Bronchial epithelial cell (primary cell): ENCODE measurements at regions not wholly inside any gene's neighbourhood (a gene's known extent, or its start where the extent isn't known, plus 50 kb on each side); places are given as distances from the start of the nearest gene placed in this dataset.
A peak's percentile ranks its signal among the peaks of the same experiment; 100 is the strongest.

ENCODE experiments used
- DNase-seq: peaks from one replicate; pipeline ENCODE4 v3.0.0-alpha.2; 2010; ENCODE audit warnings: low read depth
- FAIRE-seq: peaks from 2 replicates; lab custom pipeline; 2011; peaks lifted over from hg19 to GRCh38; lab: Jason Lieb, UNC
- H3K27me3 ChIP-seq: 2 replicates; pipeline ENCODE4 v1.5.1; 2011; ENCODE audit warnings: low read length; ENCODE audit not compliant: control insufficient read depth, insufficient read depth
- H3K36me3 ChIP-seq: 2 replicates; pipeline ENCODE4 v1.5.1; 2011; ENCODE audit warnings: low read length; ENCODE audit not compliant: control insufficient read depth, insufficient read depth
- H3K4me3 ChIP-seq: 2 replicates; pipeline ENCODE4 v1.5.1; 2011; ENCODE audit warnings: mild to moderate bottlenecking, low read depth, low read length, control low read depth
- TF ChIP-seq, protein P1 (sequence below): IDR thresholded peaks from 2 replicates; pipeline ENCODE4 v1.5.1; 2011; ENCODE audit warnings: mild to moderate bottlenecking, moderate library complexity, low read length, control low read depth, inconsistent platforms; ENCODE audit not compliant: insufficient read depth, severe bottlenecking

DNA sequence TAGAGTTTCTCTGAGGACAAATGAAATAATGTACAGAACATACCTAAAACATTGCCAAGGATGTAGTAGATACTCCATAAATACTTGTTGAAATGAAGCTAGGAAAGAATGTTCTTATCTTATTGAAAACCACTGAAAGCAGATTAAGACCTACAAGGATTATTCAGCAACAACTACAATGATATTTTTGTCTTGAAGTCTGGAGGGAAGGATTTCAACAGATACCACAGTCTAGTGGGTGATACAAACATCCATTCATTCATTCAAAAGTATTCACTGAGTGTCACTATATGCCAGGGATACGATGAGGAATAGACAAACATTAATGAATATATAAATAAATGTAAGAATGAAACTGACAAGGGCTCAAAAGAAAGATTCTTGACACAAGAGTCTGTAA lies 74.7 kb upstream of the THBS1 start:
- TF ChIP-seq, protein P1, sequence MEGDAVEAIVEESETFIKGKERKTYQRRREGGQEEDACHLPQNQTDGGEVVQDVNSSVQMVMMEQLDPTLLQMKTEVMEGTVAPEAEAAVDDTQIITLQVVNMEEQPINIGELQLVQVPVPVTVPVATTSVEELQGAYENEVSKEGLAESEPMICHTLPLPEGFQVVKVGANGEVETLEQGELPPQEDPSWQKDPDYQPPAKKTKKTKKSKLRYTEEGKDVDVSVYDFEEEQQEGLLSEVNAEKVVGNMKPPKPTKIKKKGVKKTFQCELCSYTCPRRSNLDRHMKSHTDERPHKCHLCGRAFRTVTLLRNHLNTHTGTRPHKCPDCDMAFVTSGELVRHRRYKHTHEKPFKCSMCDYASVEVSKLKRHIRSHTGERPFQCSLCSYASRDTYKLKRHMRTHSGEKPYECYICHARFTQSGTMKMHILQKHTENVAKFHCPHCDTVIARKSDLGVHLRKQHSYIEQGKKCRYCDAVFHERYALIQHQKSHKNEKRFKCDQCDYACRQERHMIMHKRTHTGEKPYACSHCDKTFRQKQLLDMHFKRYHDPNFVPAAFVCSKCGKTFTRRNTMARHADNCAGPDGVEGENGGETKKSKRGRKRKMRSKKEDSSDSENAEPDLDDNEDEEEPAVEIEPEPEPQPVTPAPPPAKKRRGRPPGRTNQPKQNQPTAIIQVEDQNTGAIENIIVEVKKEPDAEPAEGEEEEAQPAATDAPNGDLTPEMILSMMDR: no peak
- no peaks in the 10 kb centered on the region for H3K27me3 ChIP-seq
- FAIRE-seq (no peak), DNase-seq (no peak)
- H3K4me3 ChIP-seq: no peak overlapping the region
- no peaks in the 10 kb centered on the region for H3K36me3 ChIP-seq

DNA sequence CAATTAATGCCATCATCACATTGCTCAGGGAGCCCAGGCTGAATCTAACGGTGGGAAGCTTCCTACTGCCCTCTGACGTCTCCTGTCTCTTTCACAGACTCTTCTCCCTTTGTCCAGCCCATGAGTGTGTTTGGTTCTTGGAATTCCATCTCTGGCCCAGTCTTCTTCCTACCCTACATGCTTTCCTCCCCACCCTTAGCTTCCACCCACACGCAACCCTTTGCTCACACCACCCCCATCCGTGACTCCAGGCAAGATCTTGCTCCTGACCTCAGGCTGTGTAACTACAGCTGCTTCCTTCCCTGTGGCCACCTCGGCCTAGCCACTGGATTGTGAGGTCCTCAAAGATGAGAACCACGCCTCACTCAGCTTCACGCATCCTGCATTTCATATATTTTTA lies 72.3 kb upstream of the THBS1 start:
- FAIRE-seq: no peak
- no peak overlapping the region for H3K4me3 ChIP-seq
- TF ChIP-seq, protein P1: no peak
- no peak for DNase-seq
- H3K27me3 ChIP-seq: no peaks in the 10 kb centered on the region
- no peaks in the 10 kb centered on the region for H3K36me3 ChIP-seq

DNA sequence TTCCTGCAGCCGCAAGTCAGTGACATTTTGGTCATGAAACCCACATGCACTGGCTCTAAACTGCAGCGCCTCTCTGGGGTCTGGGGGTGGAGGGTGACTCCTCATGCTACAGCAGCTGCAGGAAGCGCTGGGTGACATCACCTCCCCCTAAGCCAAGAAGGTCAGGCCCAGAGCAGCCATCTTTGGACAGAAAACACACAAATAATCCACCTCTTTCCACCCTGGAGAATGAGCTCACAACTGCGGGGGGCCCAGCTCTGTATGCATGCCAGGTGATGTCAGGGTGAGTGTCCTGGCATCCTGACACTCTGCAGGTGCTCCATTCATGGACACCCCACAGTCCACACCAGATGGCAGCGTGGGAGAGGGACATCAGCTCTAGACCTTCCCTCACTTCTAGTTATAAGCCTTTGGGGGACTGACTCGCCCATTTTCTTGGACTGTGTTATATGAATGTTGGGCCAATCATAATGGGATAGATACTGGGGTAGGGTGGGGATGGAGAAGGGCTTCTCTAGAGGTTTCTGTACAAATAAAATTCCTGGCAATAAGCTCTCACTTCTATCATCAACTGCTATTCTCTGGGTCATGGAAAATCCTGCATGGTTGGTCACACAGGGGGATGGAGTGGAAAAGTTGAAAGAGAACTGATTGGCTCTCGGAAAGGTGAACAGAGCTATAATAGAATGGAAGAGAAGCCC lies 70.7 kb upstream of the THBS1 start:
- no peak for DNase-seq
- no peaks in the 10 kb centered on the region for H3K36me3 ChIP-seq
- no peak for FAIRE-seq
- TF ChIP-seq, protein P1: no peak
- no peaks in the 10 kb centered on the region for H3K27me3 ChIP-seq
- H3K4me3 ChIP-seq: no peak overlapping the region

DNA sequence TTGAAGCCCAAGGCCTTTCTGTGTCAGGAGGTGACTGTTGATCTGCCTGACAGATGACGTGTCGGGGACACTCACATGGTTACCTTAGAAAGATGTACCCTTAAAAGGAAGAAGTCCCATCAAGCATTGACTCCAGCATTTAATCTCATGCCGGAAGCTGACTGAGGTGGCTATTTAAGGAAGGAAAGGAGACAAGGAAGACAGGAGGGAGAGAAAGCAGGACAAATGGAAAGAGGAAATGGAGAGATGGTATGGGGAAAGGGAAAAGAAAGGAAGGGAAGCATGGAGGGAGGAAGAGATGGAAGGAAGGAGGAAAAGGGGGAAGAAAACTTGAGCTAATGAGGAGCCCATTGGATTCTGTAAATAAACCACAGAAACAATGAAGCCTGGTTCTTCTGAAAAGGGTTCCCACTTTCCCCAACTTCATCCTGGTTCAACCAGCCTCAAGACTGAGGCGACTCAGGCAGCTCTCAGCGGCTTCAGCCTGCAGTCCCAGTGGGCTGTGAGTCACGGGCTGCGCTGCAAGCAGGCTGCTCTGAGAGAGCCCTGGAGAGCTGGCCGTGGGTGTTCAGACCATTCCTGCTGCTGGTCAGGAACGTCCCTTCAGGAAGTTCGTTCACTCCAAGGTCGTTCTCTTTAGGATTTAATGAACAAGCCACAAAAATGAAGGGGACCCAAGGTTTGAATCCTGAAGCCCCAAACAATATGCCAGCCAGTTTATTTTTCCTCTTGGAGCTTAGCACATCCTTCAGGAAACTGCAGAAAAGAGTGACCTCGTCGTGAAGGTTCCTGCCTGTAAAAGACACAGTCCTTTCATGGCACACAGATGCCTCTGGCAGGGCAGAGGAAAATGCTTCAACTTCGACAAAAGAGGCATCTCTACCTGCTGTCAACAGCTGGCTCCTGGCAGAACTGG lies 69.6 kb upstream of the THBS1 start:
- TF ChIP-seq, protein P1: no peak
- FAIRE-seq (peak; percentile 85), DNase-seq (peak; percentile 79)
- no peaks in the 10 kb centered on the region for H3K36me3 ChIP-seq
- no peak overlapping the region for H3K4me3 ChIP-seq
- no peaks in the 10 kb centered on the region for H3K27me3 ChIP-seq

DNA sequence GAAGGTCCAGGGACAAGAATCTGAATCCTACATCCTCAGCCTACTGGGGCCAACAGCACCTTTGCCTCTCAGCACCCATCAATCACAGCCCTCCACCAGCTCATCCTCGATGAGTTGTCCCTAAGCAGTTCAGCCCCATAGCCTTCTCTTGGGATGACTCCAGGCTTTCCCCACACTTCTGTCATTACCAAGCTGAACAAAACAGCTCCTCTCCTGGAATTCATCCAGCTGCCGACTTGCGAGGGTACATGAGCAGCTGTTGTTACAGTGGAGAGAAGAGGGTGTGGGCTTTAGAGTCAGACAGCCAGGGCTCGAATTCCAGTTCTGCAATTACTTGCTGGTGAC lies 69.0 kb upstream of the THBS1 start:
- TF ChIP-seq, protein P1: no peak

More for the DNA sequence above, 69.0 kb upstream of the THBS1 start:
- no peak overlapping the region for H3K4me3 ChIP-seq
- no peak for FAIRE-seq
- DNase-seq: no peak
- no peaks in the 10 kb centered on the region for H3K36me3 ChIP-seq
- H3K27me3 ChIP-seq: no peaks in the 10 kb centered on the region
